Testis (tissue), 2 donors: ENCODE measurements at regions not wholly inside any gene's neighbourhood (a gene's known extent, or its start where the extent isn't known, plus 50 kb on each side); places are given as distances from the start of the nearest gene placed in this dataset.

Experiments
- CTCF ChIP-seq, 3 experiments: fragments of 450-650 bp in 2 of 3; fragments of 200-600 bp in 1 of 3; sonication (generic) in 1 of 3; IDR thresholded peaks; one replicate each; pipeline ENCODE4 v1.5.1; 2016 to 2019; ENCODE audit warnings: antibody characterized with exemption in 3 of 3, mild to moderate bottlenecking in 2 of 3, moderate library complexity in 1 of 3
- POLR2A ChIP-seq: fragments of 450-650 bp; IDR thresholded peaks from one replicate; pipeline ENCODE4 v1.6.1; 2017; ENCODE audit warnings: antibody characterized with exemption, mild to moderate bottlenecking, moderate library complexity

GRCh38 chr11:11117730-11118129, 235.3 kb downstream of the CSNK2A3 start:
- TF ChIP-seq CTCF (IDR thresholded peaks at IDR 0.05) (no peak), POLR2A (no peak)
